ENCODE measurements at regions not wholly inside any gene's neighbourhood (a gene's known extent, or its start where the extent isn't known, plus 50 kb on each side); places are given as distances from the start of the nearest gene placed in this dataset.
"Not testable (repeated sequence)": the region's sequence is repeated elsewhere in the genome, so short reads cannot be mapped to it uniquely, and the experiment has no call there.

DNA sequence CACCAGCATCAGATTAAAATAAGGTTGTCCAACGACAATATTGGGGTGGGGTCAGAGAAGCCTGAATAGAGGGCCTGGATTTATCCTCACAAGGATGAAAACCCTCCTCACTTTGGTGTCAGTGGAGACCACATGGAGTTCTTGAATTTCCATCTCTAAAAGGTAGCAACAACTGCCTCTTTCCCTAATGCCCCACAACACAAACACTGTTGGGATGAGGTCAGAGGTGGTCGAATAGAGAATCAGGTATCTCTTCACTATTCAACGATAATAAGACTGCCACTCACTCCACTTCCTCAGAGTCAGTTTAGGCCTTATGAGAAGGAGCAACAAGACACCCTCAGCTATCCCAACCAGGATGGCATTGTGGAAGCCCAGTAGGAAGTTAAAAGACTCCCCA lies 596.1 kb downstream of the HTR1B start:
- DNase-seq (ENCODE audit: extremely low spot score), result no peak
- POLR2A ChIA-PET, result no interaction called here
- CTCF ChIA-PET, result interaction anchor here (1.2 kb wide), 1 partner anchor 10 kb away, joined by 4 read pairs; no protein-coding TSS in a partner anchor
- TF ChIP-seq, protein P1, sequence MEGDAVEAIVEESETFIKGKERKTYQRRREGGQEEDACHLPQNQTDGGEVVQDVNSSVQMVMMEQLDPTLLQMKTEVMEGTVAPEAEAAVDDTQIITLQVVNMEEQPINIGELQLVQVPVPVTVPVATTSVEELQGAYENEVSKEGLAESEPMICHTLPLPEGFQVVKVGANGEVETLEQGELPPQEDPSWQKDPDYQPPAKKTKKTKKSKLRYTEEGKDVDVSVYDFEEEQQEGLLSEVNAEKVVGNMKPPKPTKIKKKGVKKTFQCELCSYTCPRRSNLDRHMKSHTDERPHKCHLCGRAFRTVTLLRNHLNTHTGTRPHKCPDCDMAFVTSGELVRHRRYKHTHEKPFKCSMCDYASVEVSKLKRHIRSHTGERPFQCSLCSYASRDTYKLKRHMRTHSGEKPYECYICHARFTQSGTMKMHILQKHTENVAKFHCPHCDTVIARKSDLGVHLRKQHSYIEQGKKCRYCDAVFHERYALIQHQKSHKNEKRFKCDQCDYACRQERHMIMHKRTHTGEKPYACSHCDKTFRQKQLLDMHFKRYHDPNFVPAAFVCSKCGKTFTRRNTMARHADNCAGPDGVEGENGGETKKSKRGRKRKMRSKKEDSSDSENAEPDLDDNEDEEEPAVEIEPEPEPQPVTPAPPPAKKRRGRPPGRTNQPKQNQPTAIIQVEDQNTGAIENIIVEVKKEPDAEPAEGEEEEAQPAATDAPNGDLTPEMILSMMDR (IDR thresholded peaks at IDR 0.05; ENCODE audit: control extremely low read depth, extremely low read depth, low read depth, missing control alignments), result no peak

DNA sequence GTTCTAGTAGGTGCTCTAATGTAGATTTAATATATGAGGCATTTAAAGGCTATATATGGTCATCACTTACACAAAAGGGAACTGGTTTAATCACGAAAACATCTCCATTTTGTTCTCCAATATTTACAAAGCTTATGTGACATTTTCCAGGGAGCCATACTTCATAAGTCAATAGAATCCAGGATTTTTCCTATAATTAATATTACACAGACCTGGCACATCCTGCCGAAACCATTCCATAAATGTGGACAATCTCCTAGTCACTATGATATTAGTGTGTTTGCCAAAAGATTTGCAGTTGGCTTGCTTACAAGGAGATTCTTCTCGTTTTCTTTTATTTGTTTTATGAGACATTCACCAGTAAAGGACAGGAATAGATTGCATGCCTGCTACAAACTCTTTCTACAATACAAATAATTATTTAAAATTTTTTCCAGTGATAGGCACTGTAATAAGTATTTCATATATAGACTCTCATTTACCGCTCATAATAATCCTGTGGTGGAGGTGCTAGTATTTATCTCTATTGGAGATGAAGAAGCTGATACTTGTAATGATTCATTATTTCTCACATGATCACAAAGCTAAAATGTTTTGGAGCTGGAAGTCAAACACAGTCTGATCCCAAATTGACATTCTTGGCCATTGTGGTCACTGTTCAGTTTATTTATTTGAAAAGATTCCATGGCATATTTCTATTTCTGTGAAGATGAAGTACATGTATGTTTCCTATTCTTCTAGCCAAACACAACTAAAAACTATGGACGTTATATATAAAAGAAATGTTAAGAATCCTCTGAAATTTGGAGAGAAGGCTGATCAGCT lies 597.0 kb downstream of the HTR1B start:
- POLR2A ChIA-PET, result no interaction called here
- CTCF ChIA-PET, result interaction anchor here (1.2 kb wide), 1 partner anchor 9 kb away, joined by 4 read pairs; no protein-coding TSS in a partner anchor
- TF ChIP-seq, protein P1 (IDR thresholded peaks at IDR 0.05; ENCODE audit: control extremely low read depth, extremely low read depth, low read depth, missing control alignments), result no peak
- DNase-seq (ENCODE audit: extremely low spot score), result no peak

DNA sequence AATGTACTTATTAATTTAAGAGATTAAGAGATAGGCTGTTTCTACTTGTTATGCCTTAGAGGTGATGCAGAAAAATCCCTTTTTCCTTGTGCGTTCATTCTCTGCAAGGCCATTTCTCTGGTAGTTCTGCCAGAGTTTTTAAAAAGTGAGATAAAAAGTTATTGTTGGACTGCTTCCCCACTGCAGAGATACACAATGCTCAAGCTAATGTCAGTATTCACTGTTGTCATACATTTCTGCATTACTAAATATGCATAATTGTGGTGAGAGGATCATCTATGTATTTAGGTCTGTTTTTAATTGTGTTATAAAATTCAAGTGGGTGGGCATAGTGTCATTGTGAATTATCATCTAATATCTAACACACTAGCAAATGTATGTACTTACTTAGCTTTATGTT lies 600.4 kb downstream of the HTR1B start:
- ChIA-PET POLR2A (no interaction called here), CTCF (interaction anchor here (1.4 to 3.2 kb wide), 3 partner anchors 12 to 929 kb away, joined by 3 to 16 read pairs (median 7); no protein-coding TSS in a partner anchor)
- TF ChIP-seq, protein P1 (IDR thresholded peaks at IDR 0.05; ENCODE audit: control extremely low read depth, extremely low read depth, low read depth, missing control alignments), result no peak
- DNase-seq (ENCODE audit: extremely low spot score), result no peak

DNA sequence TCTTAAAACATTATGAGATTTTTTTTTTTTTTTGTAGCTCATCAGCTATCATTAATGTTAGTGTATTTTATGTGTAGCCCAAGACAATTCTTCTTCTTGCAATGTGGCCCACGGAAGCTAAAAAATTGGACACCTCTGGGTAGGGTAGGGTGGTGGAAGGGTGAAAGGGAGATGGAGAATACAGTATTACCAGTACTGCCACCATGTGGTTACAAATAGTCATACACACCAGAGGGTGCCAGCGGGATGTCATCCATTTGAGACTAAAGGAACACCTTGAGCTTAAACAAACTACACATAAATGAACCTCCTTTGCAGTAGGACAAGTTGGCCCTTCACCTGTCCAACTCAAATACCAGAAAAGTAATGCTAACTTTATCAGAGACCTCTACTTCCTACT lies 601.9 kb downstream of the HTR1B start:
- POLR2A ChIA-PET, result no interaction called here
- CTCF ChIA-PET, result interaction anchor here (0.6 to 3.2 kb wide), 24 partner anchors 9 to 1008 kb away, joined by 3 to 18 read pairs (median 4); no protein-coding TSS in a partner anchor
- TF ChIP-seq, protein P1 (IDR thresholded peaks at IDR 0.05; ENCODE audit: control extremely low read depth, extremely low read depth, low read depth, missing control alignments), result peak; percentile 33
- no peak for DNase-seq (ENCODE audit: extremely low spot score)

DNA sequence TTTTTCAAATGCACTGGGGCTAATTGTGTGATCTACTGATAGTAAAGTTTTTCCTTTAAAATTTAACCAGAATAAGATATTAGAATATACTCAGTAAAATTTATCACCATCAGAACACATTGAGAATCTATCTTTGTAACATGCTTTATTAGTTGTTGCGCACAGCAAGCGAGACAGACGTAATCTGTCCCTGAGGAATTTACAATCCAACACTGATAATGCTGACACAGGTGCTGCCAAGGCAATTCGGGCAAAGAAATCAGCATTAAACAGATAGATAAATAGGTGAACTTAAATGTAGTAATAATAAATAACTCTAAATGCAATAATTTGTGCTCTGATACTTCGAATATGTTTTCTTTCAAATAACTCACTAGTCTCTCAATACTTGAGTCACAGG lies 607.2 kb downstream of the HTR1B start:
- TF ChIP-seq, protein P1 (IDR thresholded peaks at IDR 0.05; ENCODE audit: control extremely low read depth, extremely low read depth, low read depth, missing control alignments), result no peak
- POLR2A ChIA-PET, result no interaction called here
- CTCF ChIA-PET, result no interaction called here
- DNase-seq (ENCODE audit: extremely low spot score), result no peak

DNA sequence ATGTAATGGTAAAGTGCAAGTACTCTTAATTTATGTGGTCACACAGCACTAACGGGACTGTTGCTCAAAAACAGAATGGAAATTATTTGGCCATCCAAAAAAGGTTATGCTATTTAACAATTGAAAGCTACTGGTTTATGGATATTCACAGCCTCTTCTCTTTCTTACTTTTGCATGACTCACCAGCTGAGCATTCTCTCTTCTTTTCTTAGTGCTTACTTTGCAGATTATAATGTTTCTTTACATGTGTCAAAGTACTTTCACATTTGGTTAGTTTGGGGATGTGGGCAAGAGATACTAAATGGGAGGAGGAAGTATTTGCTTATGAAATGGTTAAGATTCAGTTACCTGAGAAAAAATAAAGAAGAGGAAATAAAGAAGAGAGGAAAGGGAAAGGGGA lies 610.5 kb downstream of the HTR1B start:
- CTCF ChIA-PET, result interaction anchor here (1.0 kb wide), 1 partner anchor 8 kb away, joined by 6 read pairs; no protein-coding TSS in a partner anchor
- TF ChIP-seq, protein P1 (IDR thresholded peaks at IDR 0.05; ENCODE audit: control extremely low read depth, extremely low read depth, low read depth, missing control alignments), result no peak
- POLR2A ChIA-PET, result interaction anchor here (0.6 kb wide), 1 partner anchor 1617 kb away, joined by 3 read pairs; no protein-coding TSS in a partner anchor
- no peak for DNase-seq (ENCODE audit: extremely low spot score)

DNA sequence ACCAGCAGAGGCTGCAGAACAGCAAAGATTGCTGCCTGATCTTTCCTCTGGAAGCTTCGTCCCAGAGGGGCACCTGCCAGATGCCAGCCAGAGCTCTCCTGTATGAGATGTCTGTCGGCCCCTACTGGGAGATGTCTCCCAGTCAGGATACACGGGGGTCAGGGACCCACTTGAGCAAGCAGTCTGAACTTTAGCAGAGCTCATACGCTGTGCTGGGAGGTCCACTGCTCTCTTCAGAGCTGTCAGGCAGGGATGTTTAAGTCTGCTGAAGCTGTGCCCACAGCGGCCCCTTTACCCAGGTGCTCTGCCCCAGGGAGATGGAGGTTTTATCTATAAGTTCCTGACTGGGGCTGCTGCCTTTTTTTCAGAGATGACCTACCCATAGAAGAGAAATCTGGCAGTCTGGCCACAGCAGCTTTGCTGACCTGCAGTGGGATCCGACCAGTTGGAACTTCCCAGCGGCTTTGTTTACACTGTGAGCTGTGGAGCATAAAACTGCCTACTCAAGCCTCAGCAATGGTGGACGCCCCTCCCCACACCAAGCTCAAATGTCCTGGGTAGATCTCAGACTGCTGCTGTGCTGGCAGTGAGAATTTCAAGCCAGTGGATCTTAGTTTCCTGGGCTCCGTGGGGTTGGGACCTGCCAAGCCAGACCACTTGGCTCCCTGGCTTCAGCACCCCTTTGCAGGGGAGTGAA lies 613.9 kb downstream of the HTR1B start:
- CTCF ChIA-PET, result interaction anchor here (1.9 kb wide), 1 partner anchor 12 kb away, joined by 8 read pairs; no protein-coding TSS in a partner anchor
- DNase-seq (ENCODE audit: extremely low spot score); POLR2A ChIA-PET: not testable (repeated sequence)
